ENCODE measurements at regions not wholly inside any gene's neighbourhood (a gene's known extent, or its start where the extent isn't known, plus 50 kb on each side); places are given as distances from the start of the nearest gene placed in this dataset.
A peak's percentile ranks its signal among the peaks of the same experiment; 100 is the strongest.

DNA sequence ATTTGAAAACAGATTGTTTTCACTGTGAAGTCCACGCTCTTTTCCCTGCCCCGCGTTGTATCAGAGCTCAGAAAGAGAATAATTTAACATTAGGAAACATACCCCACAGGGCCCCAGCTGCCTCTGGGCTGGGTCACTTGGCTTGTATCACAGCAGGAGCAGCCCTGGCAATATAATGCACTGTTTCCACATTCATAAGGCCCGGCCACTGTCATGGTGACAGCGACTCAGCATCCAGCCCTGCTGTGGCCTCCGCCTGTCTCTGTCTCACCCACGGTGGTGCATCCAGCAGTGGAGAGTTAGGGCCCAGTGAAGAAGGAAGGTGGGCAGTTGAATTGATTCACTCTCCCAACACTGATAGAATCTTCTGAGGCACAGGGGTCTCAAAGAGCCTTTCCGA, 188.9 kb downstream of the NSG2 start:
- Histone ChIP-seq H3K36me3 (ENCODE audit: insufficient read depth in 1 of 2, low read depth in 1 of 2) (no peaks in the 10 kb centered on the region), H3K27me3 (ENCODE audit: insufficient read depth in 3 of 3, low read length in 2 of 3) (no peaks in the 10 kb centered on the region), H3K4me3 (no peak overlapping the region), H3K4me1 (no peaks in the 10 kb centered on the region), H3K27ac (no peak overlapping the region), H3K9me3 (no peaks in the 10 kb centered on the region)
- no peak for ATAC-seq
- no peak for DNase-seq
- TF ChIP-seq, protein P1, sequence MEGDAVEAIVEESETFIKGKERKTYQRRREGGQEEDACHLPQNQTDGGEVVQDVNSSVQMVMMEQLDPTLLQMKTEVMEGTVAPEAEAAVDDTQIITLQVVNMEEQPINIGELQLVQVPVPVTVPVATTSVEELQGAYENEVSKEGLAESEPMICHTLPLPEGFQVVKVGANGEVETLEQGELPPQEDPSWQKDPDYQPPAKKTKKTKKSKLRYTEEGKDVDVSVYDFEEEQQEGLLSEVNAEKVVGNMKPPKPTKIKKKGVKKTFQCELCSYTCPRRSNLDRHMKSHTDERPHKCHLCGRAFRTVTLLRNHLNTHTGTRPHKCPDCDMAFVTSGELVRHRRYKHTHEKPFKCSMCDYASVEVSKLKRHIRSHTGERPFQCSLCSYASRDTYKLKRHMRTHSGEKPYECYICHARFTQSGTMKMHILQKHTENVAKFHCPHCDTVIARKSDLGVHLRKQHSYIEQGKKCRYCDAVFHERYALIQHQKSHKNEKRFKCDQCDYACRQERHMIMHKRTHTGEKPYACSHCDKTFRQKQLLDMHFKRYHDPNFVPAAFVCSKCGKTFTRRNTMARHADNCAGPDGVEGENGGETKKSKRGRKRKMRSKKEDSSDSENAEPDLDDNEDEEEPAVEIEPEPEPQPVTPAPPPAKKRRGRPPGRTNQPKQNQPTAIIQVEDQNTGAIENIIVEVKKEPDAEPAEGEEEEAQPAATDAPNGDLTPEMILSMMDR (IDR thresholded peaks at IDR 0.05) = no peak
- 69 to 86% (median 83%) methylated on average over 8 of the region's 8 CpGs for WGBS, 3 donors
- intact Hi-C loops (cut with DNase I) = no loop called here

DNA sequence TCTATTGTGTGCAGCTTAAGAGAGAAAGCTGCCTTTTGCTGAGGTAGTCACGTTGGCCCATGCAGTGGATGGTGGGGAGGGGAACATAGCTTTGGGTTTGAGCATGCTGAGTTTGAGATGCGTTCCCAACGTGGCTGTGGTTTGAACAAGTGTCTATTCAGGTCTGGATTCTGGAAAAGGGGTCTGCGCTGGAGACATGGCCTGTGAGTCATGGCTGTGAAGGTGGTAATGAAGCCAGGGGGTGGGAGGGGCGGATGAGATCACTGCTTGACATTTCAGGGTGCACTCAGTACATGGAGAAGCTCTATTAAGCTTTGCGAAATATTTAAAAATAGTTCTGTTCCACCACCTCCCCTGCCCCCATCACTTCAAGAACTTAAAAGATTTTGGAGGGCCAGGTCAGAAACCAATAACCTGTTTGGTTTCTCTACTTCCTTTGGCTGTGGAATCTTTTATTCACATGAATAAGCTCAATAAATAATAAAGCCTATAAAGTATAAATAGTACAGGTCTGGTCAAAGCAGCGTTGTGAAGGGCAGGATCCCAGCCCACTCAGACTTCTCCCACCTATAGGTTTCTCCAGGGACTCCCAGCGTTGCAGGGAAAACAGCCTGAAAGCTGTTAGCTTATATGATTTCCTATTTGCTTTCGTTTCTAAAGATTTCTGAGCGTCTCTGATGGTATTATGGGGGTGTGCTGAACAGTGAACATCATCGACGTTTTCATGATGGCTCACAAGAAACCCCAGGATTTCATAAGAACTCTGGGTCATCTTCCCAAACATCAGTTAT, 189.9 kb downstream of the NSG2 start:
- intact Hi-C loops (cut with DNase I) = no loop called here
- Histone ChIP-seq H3K4me3 (no peak overlapping the region), H3K9me3 (no peaks in the 10 kb centered on the region), H3K27ac (no peak overlapping the region), H3K27me3 (ENCODE audit: insufficient read depth in 3 of 3, low read length in 2 of 3) (no peaks in the 10 kb centered on the region), H3K4me1 (no peaks in the 10 kb centered on the region), H3K36me3 (ENCODE audit: insufficient read depth in 1 of 2, low read depth in 1 of 2) (no peaks in the 10 kb centered on the region)
- TF ChIP-seq, protein P1 (IDR thresholded peaks at IDR 0.05) = no peak
- 76 to 79% (median 78%) methylated on average over 12 of the region's 12 CpGs for WGBS, 3 donors
- ATAC-seq (no peak), DNase-seq (peak in 1 of 2 donors; percentile 16)

DNA sequence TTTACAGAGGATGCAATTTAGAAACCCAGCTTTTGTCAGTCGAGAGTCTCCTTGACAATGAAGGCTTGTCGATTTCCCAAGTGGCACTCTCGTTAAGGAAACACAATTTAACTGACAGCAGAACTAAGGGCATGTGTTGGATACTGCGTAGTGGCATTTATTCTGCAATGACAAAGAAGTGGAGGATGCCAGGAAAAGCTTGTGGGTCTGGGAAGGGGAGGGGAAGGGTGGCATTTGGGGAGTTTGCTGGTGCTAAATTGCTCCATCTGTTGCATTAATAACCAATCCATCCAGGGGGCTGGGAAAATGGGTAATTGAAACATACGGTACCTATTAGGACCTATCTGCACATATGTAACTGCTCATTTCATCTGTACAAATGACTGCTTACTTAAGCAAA, 190.6 kb downstream of the NSG2 start:
- Histone ChIP-seq H3K4me3 (no peak overlapping the region), H3K27ac (no peak overlapping the region), H3K9me3 (no peaks in the 10 kb centered on the region), H3K36me3 (ENCODE audit: insufficient read depth in 1 of 2, low read depth in 1 of 2) (no peaks in the 10 kb centered on the region), H3K4me1 (no peaks in the 10 kb centered on the region), H3K27me3 (ENCODE audit: insufficient read depth in 3 of 3, low read length in 2 of 3) (no peaks in the 10 kb centered on the region)
- TF ChIP-seq, protein P1 (IDR thresholded peaks at IDR 0.05) = no peak
- DNase-seq (no peak), ATAC-seq (no peak)
- intact Hi-C loops (cut with DNase I) = no loop called here
- WGBS, 3 donors = 54 to 65% (median 58%) methylated on average over 5 of the region's 5 CpGs

DNA sequence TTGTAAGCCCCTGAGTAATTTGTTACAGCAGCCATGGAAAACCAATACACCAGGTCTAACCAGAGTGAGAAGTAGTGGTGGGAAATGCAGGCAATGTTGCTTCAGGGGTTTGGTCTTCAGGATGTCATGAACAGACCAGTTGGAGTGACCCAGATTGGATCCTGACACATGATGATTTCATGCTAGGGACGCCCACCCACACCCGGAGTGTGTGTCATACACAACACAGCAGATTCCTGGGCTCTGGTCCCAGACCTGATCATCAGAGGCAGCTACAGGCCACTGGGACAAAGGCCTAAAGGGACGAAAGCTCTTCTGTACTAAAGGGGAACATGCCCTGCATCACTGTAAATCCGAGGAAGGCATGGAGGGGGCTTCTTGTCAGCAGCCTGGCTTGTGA, 194.2 kb downstream of the NSG2 start:
- TF ChIP-seq, protein P1 (IDR thresholded peaks at IDR 0.05) = no peak
- Histone ChIP-seq H3K4me1 (no peaks in the 10 kb centered on the region), H3K27ac (no peak overlapping the region), H3K27me3 (ENCODE audit: insufficient read depth in 3 of 3, low read length in 2 of 3) (no peaks in the 10 kb centered on the region), H3K36me3 (ENCODE audit: insufficient read depth in 1 of 2, low read depth in 1 of 2) (no peaks in the 10 kb centered on the region), H3K4me3 (no peak overlapping the region), H3K9me3 (no peaks in the 10 kb centered on the region)
- intact Hi-C loops (cut with DNase I) = no loop called here
- peak in 1 of 4 donors; percentile 51 for ATAC-seq
- DNase-seq = peak in 1 of 2 donors; percentile 23
- WGBS, 3 donors = 32 to 53% (median 38%) methylated on average over 4 of the region's 4 CpGs

DNA sequence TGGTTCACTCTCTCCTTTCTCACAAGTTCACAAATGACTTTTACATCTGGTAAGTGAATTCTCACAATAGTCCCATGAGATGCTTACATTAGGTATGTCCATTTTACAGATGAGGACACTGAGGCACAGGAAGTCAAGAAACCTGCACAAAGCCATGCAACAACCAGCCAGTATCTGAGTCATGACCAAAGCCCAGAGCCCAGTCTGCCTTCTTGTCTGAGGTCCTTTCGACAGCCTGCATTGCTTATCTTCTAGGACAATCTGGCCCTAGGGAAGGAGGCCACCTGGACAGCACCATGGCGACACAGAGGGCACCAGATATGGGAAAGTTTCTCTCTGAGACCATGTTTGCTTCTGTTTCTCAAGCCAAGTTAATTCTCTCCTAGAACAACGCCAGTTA, 197.1 kb downstream of the NSG2 start:
- intact Hi-C loops (cut with DNase I) = no loop called here
- Histone ChIP-seq H3K4me3 (no peak overlapping the region), H3K9me3 (no peaks in the 10 kb centered on the region), H3K36me3 (ENCODE audit: insufficient read depth in 1 of 2, low read depth in 1 of 2) (no peaks in the 10 kb centered on the region), H3K4me1 (no peaks in the 10 kb centered on the region), H3K27me3 (ENCODE audit: insufficient read depth in 3 of 3, low read length in 2 of 3) (no peaks in the 10 kb centered on the region), H3K27ac (no peak overlapping the region)
- TF ChIP-seq, protein P1 (IDR thresholded peaks at IDR 0.05) = no peak
- WGBS, 3 donors = 73 to 79% (median 75%) methylated on average over 3 of the region's 3 CpGs
- ATAC-seq = no peak
- no peak for DNase-seq

Data from psoas muscle (tissue), 7 donors.